Tibial artery (tissue), 4 donors: ENCODE measurements at regions not wholly inside any gene's neighbourhood (a gene's known extent, or its start where the extent isn't known, plus 50 kb on each side); places are given as distances from the start of the nearest gene placed in this dataset.

Experiments
- DNase-seq, 2 donors: peaks; one replicate each; pipeline ENCODE4 v3.0.0-alpha.2; 2019
- H3K27ac ChIP-seq, 2 donors: fragments of 200-600 bp; sonication (generic) in 1 of 2; 1 replicate in 1 of 2; 2 replicates in 1 of 2; pipeline ENCODE4 v1.5.1; 2018 to 2019; ENCODE audit warnings: mild to moderate bottlenecking in 1 of 2
- H3K27me3 ChIP-seq, 2 donors: fragments of 200-600 bp; sonication (generic) in 1 of 2; one replicate each; pipeline versions ENCODE4 v1.5.1 to v1.6.0; 2016 to 2019
- H3K36me3 ChIP-seq, 3 donors: fragments of 200-600 bp; sonication (generic) in 2 of 3; one replicate each; pipeline ENCODE4 v1.5.1; 2016 to 2019; ENCODE audit warnings: mild to moderate bottlenecking in 2 of 3
- H3K4me1 ChIP-seq, 4 donors: fragments of 200-600 bp; sonication (generic) in 2 of 4; 1 replicate in 3 of 4; 2 replicates in 1 of 4; pipeline ENCODE4 v1.5.1; 2016 to 2019
- H3K4me3 ChIP-seq, 2 donors: fragments of 200-600 bp; sonication (generic) in 1 of 2; 1 replicate in 1 of 2; 2 replicates in 1 of 2; pipeline ENCODE4 v1.5.1; 2018 to 2019; ENCODE audit warnings: mild to moderate bottlenecking in 2 of 2
- H3K9me3 ChIP-seq, 3 donors: fragments of 200-600 bp; sonication (generic) in 1 of 3; one replicate each; pipeline ENCODE4 v1.5.1; 2016 to 2019
- intact Hi-C: fragments of 100-400 bp; cut with DNase I; formaldehyde crosslinking; loops from one replicate; pipeline ENCODE4 v1.15.0; 2023; ENCODE audit warnings: low total_unique reads
- TF ChIP-seq, protein P1 (sequence below), 2 experiments: fragments of 200-600 bp in 1 of 2; fragments of 450-650 bp in 1 of 2; IDR thresholded peaks; one replicate each; pipeline ENCODE4 v1.5.1; 2017 to 2019; ENCODE audit warnings: antibody characterized with exemption in 2 of 2, mild to moderate bottlenecking in 1 of 2, moderate library complexity in 1 of 2

DNA sequence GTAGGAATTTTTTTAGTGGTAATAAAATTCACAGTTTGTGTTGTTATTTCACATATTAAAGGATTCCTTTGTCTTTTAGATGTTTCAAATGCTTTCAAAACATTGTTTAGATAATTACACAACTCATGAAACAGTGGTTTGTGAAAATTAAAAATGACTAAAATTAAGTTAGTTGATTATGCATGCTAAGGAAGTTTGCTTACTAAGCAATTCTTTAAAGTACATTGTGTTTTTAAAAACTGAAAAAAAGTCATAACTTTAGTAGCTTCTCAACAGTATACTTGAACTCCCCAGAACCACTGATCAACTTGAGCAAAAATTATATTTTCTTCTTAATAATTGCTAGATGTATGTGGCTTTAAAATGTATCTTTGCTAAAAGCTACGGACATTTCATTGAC is 298.4 kb upstream of the MC4R start:
- no peak for DNase-seq
- Histone ChIP-seq H3K36me3 (no peaks in the 10 kb centered on the region), H3K4me1 (no peaks in the 10 kb centered on the region), H3K27me3 (no peaks in the 10 kb centered on the region), H3K9me3 (no peaks in the 10 kb centered on the region), H3K4me3 (no peak overlapping the region), H3K27ac (no peak overlapping the region)
- intact Hi-C loops, result no loop called here
- TF ChIP-seq, protein P1, sequence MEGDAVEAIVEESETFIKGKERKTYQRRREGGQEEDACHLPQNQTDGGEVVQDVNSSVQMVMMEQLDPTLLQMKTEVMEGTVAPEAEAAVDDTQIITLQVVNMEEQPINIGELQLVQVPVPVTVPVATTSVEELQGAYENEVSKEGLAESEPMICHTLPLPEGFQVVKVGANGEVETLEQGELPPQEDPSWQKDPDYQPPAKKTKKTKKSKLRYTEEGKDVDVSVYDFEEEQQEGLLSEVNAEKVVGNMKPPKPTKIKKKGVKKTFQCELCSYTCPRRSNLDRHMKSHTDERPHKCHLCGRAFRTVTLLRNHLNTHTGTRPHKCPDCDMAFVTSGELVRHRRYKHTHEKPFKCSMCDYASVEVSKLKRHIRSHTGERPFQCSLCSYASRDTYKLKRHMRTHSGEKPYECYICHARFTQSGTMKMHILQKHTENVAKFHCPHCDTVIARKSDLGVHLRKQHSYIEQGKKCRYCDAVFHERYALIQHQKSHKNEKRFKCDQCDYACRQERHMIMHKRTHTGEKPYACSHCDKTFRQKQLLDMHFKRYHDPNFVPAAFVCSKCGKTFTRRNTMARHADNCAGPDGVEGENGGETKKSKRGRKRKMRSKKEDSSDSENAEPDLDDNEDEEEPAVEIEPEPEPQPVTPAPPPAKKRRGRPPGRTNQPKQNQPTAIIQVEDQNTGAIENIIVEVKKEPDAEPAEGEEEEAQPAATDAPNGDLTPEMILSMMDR (IDR thresholded peaks at IDR 0.05), result no peak

- no peaks in the 10 kb centered on the region for H3K4me1 ChIP-seq
- H3K36me3 ChIP-seq, result no peaks in the 10 kb centered on the region
- intact Hi-C loops, result no loop called here
- no peak overlapping the region for H3K27ac ChIP-seq
- H3K4me3 ChIP-seq, result no peak overlapping the region
- no peaks in the 10 kb centered on the region for H3K9me3 ChIP-seq
- DNase-seq, result no peak
- TF ChIP-seq, protein P1 (IDR thresholded peaks at IDR 0.05), result no peak
- H3K27me3 ChIP-seq, result no peaks in the 10 kb centered on the region
Measured at GRCh38 chr18:60675126-60675525, 302.6 kb upstream of the MC4R start.

- Histone ChIP-seq H3K4me1 (no peaks in the 10 kb centered on the region), H3K36me3 (no peaks in the 10 kb centered on the region), H3K27ac (no peak overlapping the region), H3K4me3 (no peak overlapping the region), H3K27me3 (no peaks in the 10 kb centered on the region), H3K9me3 (no peaks in the 10 kb centered on the region)
- no peak for DNase-seq
- TF ChIP-seq, protein P1 (IDR thresholded peaks at IDR 0.05), result no peak
- intact Hi-C loops, result no loop called here
Measured at GRCh38 chr18:60675801-60676200, 303.2 kb upstream of the MC4R start.

DNA sequence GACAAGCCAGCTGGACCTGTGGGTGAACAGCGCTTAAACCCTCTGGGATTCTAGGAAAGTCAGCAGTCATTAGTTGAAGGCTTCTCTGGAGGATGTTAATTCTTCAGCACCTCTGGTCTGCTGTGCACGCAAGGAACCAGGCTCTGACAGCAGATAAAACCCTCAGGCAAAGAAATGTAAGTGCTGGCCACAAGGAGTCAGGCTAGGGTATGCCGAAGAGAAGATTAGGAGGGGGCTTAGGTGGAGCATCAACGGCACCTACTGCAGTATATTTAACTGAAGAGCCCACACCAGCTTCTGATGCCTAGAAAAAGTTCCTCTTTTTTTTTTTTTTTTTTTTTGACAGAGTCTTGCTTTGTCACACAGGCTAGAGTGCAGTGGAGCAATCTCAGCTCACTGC is 304.2 kb upstream of the MC4R start:
- H3K4me1 ChIP-seq, result no peaks in the 10 kb centered on the region
- H3K27ac ChIP-seq, result no peak overlapping the region
- H3K36me3 ChIP-seq, result no peaks in the 10 kb centered on the region
- no peaks in the 10 kb centered on the region for H3K9me3 ChIP-seq
- H3K4me3 ChIP-seq, result no peak overlapping the region
- intact Hi-C loops, result no loop called here
- TF ChIP-seq, protein P1 (IDR thresholded peaks at IDR 0.05), result no peak
- H3K27me3 ChIP-seq, result no peaks in the 10 kb centered on the region
- no peak for DNase-seq

- intact Hi-C loops, result no loop called here
- TF ChIP-seq, protein P1 (IDR thresholded peaks at IDR 0.05), result peak; percentile 54 to 60
- peaks cover 0 to 3% of the 10 kb centered on the region in 2 donors for H3K27me3 ChIP-seq
- no peak for DNase-seq
- H3K9me3 ChIP-seq, result no peaks in the 10 kb centered on the region
- peaks cover 0 to 3% (median 0%) of the 10 kb centered on the region in 4 donors for H3K4me1 ChIP-seq
- H3K27ac ChIP-seq, result no peak overlapping the region
- H3K4me3 ChIP-seq, result no peak overlapping the region
- H3K36me3 ChIP-seq, result no peaks in the 10 kb centered on the region
Measured at GRCh38 chr18:60684843-60685513, 312.4 kb upstream of the MC4R start.

- H3K4me1 ChIP-seq, result peaks cover 0 to 3% (median 0%) of the 10 kb centered on the region in 4 donors
- H3K27ac ChIP-seq, result no peak overlapping the region
- H3K4me3 ChIP-seq, result no peak overlapping the region
- TF ChIP-seq, protein P1 (IDR thresholded peaks at IDR 0.05), result no peak
- H3K27me3 ChIP-seq, result peaks cover 0 to 3% of the 10 kb centered on the region in 2 donors
- DNase-seq, result no peak
- intact Hi-C loops, result no loop called here
- H3K9me3 ChIP-seq, result no peaks in the 10 kb centered on the region
- no peaks in the 10 kb centered on the region for H3K36me3 ChIP-seq
Measured at GRCh38 chr18:60686142-60686541, 313.6 kb upstream of the MC4R start.
